ENCODE measurements at regions not wholly inside any gene's neighbourhood (a gene's known extent, or its start where the extent isn't known, plus 50 kb on each side); places are given as distances from the start of the nearest gene placed in this dataset.

- Histone ChIP-seq H3K4me1 (no peaks in the 10 kb centered on the region), H3K36me3 (no peaks in the 10 kb centered on the region), H3K27ac (no peak overlapping the region), H3K9me3 (peaks cover 0 to 2% of the 10 kb centered on the region in 2 donors), H3K27me3 (no peaks in the 10 kb centered on the region), H3K4me3 (no peak overlapping the region)
- intact Hi-C loops (cut with DNase I) = no loop called here
- TF ChIP-seq CTCF (IDR thresholded peaks at IDR 0.05) = no peak
- no peak for DNase-seq
- no peak for ATAC-seq
Measured at GRCh38 chr9:28999057-28999456, 1425.8 kb upstream of the C9orf72 start.

- H3K9me3 ChIP-seq = peaks cover 0 to 2% of the 10 kb centered on the region in 2 donors
- H3K36me3 ChIP-seq = no peaks in the 10 kb centered on the region
- H3K27ac ChIP-seq = no peak overlapping the region
- DNase-seq (no peak), ATAC-seq (no peak)
- intact Hi-C loops (cut with DNase I) = no loop called here
- H3K4me3 ChIP-seq = no peak overlapping the region
- H3K27me3 ChIP-seq = no peaks in the 10 kb centered on the region
- H3K4me1 ChIP-seq = no peaks in the 10 kb centered on the region
- TF ChIP-seq CTCF (IDR thresholded peaks at IDR 0.05) = no peak
Measured at GRCh38 chr9:28999806-29000205, 1426.5 kb upstream of the C9orf72 start.

GRCh38 chr9:29001006-29001405 is 1427.7 kb upstream of the C9orf72 start:
- Histone ChIP-seq H3K4me1 (no peaks in the 10 kb centered on the region), H3K9me3 (peaks cover 0 to 2% of the 10 kb centered on the region in 2 donors), H3K4me3 (no peak overlapping the region), H3K27ac (no peak overlapping the region), H3K27me3 (no peaks in the 10 kb centered on the region), H3K36me3 (no peaks in the 10 kb centered on the region)
- intact Hi-C loops (cut with DNase I) = no loop called here
- no peak for TF ChIP-seq CTCF (IDR thresholded peaks at IDR 0.05)
- ATAC-seq (no peak), DNase-seq (no peak)

- Histone ChIP-seq H3K9me3 (no peaks in the 10 kb centered on the region), H3K4me1 (no peaks in the 10 kb centered on the region), H3K27ac (no peak overlapping the region), H3K36me3 (no peaks in the 10 kb centered on the region), H3K27me3 (no peaks in the 10 kb centered on the region), H3K4me3 (no peak overlapping the region)
- ATAC-seq (no peak), DNase-seq (no peak)
- intact Hi-C loops (cut with DNase I) = no loop called here
- no peak for TF ChIP-seq CTCF (IDR thresholded peaks at IDR 0.05)
Measured at GRCh38 chr9:29004988-29005387, 1431.7 kb upstream of the C9orf72 start.

- no peaks in the 10 kb centered on the region for H3K27me3 ChIP-seq
- DNase-seq (no peak), ATAC-seq (no peak)
- H3K27ac ChIP-seq = no peak overlapping the region
- TF ChIP-seq CTCF (IDR thresholded peaks at IDR 0.05) = no peak
- H3K36me3 ChIP-seq = no peaks in the 10 kb centered on the region
- H3K9me3 ChIP-seq = no peaks in the 10 kb centered on the region
- intact Hi-C loops (cut with DNase I) = no loop called here
- H3K4me3 ChIP-seq = no peak overlapping the region
- H3K4me1 ChIP-seq = no peaks in the 10 kb centered on the region
Measured at GRCh38 chr9:29006628-29007027, 1433.3 kb upstream of the C9orf72 start.
